KOPT-K1 (cell line): ENCODE measurements at regions not wholly inside any gene's neighbourhood (a gene's known extent, or its start where the extent isn't known, plus 50 kb on each side); places are given as distances from the start of the nearest gene placed in this dataset.

Source experiments
- H3K27ac ChIP-seq: fragments of 200-600 bp; sonication (generic); 2 replicates; pipeline ENCODE4 v1.5.1; 2016; ENCODE audit warnings: antibody characterized with exemption, mild to moderate bottlenecking, low read depth, low read length; ENCODE audit not compliant: poor library complexity, severe bottlenecking
- H3K36me3 ChIP-seq: fragments of 200-600 bp; sonication (generic); 2 replicates; pipeline ENCODE4 v1.5.1; 2017; ENCODE audit warnings: antibody characterized with exemption, mild to moderate bottlenecking, low read length, moderate library complexity; ENCODE audit not compliant: insufficient read depth
- H3K9me3 ChIP-seq: fragments of 200-600 bp; sonication (generic); 2 replicates; pipeline ENCODE4 v1.5.1; 2017; ENCODE audit warnings: antibody characterized with exemption, low read length, mild to moderate bottlenecking; ENCODE audit not compliant: insufficient read depth, poor library complexity, severe bottlenecking

DNA sequence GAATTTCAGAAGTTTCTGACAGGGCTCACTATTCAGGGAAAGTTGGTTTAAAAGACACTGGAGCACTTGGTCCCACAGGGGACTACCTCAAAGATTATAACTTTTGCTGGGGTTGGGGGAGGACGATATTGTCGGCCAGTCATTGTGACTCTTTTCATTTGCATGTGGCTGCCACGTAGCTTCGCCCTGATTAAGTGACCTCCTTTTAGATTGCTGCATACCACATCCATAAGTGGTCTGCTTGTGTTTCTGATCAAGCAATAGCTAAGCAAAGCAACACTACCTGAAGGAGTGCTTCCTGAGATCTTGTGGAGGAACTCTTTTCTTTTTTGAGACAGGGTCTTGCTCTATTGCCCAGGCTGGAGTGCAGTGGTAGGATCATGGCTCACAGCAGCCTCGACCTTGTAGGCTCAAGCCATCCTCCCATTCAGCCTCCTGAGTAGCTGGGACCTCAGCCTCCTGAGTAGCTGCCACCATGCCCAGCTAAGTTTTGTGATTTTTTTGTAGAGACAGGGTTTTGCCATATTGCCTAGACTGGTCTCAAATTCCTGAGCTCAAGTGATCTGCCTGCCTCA, 691.3 kb downstream of the EPM2A start:
- Histone ChIP-seq H3K9me3 (no peaks in the 10 kb centered on the region), H3K27ac (no peak overlapping the region), H3K36me3 (no peaks in the 10 kb centered on the region)

DNA sequence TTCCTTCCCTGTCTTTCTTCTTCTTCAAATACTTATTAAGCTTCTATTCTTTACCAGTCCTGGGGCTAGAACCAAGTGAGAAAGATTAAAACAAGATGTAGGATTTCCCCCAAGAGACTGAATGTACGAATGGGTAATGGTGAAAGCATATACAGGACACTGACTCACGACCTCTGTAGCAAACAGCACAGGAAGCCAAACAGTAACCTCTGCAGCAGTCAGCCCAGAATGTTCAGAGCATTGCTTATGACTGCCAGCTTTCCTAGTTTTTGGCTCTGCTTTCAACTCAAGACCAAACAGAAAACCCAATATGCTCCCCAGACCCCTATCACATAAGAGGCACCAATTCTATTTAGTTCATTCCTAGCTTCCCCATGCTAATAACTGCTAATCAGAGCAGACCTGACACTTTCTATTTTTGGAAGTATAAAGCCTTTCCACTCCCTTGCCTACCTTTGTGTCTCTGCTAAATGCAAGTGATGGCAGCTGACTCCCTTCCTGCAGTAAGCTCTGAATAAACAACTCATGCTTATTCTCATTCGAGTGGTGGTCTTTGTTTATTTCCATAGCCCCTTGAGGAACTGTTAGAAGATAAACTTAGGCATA, 690.6 kb downstream of the EPM2A start:
- Histone ChIP-seq H3K36me3 (no peaks in the 10 kb centered on the region), H3K27ac (no peak overlapping the region)

DNA sequence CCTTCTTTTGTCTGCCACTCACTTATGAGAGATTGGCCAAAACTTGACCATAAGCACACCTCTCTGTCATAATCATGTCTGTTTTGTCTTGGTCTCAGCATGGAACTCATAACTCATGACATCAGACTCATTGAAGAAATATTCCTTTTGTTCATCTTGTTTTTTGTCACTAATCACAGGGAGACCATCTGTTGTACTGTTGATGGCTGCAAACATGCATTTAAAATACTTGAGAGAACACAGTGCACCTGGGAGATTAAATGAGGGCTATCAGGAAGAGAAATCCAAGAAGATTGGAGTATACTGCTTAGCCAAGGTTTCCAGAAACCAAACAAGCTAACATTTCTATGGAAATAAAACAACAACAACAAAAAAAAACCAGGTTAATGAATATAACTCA, 689.7 kb downstream of the EPM2A start:
- Histone ChIP-seq H3K27ac (no peak overlapping the region), H3K9me3 (no peaks in the 10 kb centered on the region), H3K36me3 (no peaks in the 10 kb centered on the region)

More for the DNA sequence above, 690.6 kb downstream of the EPM2A start:
- no peaks in the 10 kb centered on the region for H3K9me3 ChIP-seq

DNA sequence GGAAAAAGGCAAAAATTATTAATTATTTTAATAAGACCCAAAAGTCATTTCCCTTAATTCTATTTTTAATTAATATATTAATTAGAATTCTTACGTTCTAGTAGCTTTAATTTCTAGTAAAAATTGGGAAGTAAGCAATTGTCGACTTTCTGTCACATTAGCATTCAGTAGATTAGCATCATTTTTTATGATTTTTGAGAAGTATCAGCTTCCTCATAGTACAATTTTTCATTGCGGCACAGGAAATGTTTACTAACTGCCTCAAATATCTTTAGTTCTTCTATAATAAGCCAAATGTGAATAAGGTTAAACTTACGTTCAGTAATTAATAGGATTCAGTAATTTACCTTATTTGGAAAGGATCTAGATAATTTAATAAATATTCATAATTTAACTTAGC, 687.4 kb downstream of the EPM2A start:
- Histone ChIP-seq H3K36me3 (no peaks in the 10 kb centered on the region), H3K27ac (no peak overlapping the region), H3K9me3 (no peaks in the 10 kb centered on the region)

DNA sequence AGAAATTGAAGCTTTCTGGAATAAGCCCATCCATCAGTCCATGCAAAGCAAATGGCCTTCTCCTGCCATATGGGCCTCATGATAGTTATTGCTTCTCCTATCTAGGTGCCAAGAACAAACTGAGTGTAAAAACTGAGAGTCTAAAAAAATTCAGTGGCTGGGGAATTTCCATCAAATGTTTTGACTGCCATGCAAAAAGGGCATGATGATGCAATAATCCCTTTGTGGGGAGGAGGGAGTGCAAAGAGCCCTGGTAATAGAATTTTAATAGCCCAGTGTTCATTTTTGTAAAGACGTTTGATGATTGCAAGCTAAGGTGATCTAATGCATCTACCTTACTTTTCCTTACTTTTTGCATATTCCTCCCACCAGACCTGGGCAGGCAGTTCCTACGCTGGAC, 683.7 kb downstream of the EPM2A start:
- no peaks in the 10 kb centered on the region for H3K36me3 ChIP-seq
- H3K9me3 ChIP-seq: no peaks in the 10 kb centered on the region
- H3K27ac ChIP-seq: no peak overlapping the region

DNA sequence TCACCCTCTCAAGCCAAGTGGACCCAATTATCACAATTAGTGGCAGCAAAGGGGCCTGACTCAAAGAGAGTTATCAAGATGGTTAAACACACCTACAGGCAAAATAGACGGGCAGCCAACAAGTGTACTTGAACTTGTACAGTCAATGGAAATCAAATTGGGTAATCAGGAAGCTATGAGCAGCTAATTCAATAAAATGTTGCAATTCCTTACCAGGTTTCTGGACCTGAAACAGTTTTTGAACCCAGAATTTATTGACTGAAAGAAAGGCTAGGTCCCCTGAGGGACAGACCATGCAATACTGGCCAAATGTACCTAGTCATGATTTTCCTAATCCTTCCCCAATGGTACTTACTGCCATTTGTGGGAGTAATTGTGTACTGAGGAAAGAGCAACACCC, 679.8 kb downstream of the EPM2A start:
- no peaks in the 10 kb centered on the region for H3K9me3 ChIP-seq
- no peaks in the 10 kb centered on the region for H3K36me3 ChIP-seq
- no peak overlapping the region for H3K27ac ChIP-seq

DNA sequence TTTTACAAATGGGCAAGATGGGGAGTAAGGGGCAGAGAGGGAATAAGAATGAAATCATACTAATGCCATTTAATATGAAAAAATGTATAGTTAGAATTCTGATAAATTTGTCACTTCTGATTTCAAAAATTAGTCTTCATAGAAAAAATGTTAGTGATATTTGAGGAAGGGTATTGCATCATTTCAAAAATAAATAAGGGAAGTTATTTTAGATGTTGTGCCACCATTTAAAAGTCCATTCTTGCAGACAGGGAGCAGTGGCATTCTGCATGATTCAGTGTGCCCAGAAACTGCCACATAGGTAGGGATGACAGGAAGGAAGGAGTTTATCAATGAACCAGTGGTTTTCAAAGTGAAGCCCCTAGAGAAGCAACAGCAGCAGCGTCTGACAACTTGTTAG, 674.6 kb downstream of the EPM2A start:
- no peaks in the 10 kb centered on the region for H3K36me3 ChIP-seq
- no peaks in the 10 kb centered on the region for H3K9me3 ChIP-seq
- no peak overlapping the region for H3K27ac ChIP-seq

DNA sequence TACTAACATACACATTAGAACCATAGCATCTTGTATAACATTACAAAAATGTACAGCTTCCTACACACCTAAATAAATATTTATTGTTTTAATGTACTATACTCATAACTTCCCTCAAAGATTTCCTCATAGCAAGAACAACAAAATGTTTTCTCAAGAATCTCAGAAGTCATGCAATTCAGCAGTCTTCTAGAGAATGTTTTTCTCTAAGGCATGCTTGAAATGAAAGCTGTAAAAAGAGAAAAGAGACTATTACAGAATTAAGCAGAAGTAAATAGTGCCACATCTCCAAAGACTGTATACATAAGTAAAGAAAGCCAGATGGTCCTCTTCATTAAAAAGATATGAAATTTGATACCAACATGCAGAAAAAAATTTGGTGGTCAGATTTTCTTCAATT, 672.2 kb downstream of the EPM2A start:
- H3K36me3 ChIP-seq: no peaks in the 10 kb centered on the region
- no peaks in the 10 kb centered on the region for H3K9me3 ChIP-seq
- H3K27ac ChIP-seq: no peak overlapping the region

DNA sequence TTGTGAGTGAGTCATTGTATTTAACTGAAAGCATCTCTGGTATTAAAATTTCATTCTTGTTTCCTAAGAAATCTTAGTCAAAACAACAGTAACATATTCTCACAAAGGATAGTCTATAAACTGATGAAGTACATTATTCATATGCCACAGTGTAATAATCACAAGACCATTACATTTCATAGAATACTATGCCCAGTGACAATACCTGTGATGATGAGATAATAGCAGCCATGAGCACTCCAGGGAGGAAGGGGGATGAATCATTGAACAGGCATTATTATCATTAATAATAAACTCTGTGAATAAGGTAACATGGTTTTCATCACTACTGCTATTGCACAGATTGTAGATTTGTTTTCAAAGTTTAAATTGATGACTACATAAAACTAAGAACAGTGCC, 667.9 kb downstream of the EPM2A start:
- Histone ChIP-seq H3K36me3 (no peaks in the 10 kb centered on the region), H3K27ac (no peak overlapping the region), H3K9me3 (no peaks in the 10 kb centered on the region)

DNA sequence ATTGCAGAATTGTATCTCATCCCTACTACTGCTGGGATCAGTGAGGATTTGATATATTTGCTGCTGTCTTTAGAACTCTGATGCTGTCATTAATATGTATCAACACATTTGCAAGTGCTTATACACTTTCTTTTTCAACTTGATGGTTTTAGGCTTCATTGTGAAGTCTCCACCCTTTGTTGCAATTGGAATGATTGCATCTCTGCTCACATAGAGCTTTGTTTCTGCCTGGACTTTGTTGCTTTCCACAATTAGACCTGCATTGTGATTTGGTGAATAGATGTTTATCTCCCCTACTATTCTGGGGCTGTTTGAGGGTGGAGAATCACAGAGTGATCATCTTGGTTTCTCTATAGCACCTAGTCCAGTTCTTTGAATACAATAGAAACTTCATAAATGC, 666.7 kb downstream of the EPM2A start:
- no peaks in the 10 kb centered on the region for H3K9me3 ChIP-seq
- no peaks in the 10 kb centered on the region for H3K36me3 ChIP-seq

DNA sequence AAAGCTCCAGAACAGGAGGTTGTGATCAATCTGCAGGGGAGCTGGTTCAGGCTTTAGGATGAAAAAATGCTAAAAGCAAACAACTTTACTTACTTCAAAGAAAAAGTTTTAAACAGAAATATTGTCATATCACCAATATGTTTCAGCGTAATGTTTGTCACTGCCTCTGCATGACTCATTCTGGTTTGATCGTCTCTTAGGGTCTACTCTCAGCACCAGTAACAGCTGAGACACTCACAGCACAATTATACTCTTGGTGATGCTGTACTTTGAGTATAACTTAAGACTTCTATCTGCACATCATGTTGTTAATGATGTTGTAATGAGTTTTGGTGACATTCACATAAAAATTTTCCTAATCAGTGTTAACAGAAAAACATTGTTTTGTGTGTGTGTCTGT, 665.4 kb downstream of the EPM2A start:
- no peaks in the 10 kb centered on the region for H3K9me3 ChIP-seq
- H3K27ac ChIP-seq: no peak overlapping the region
- no peaks in the 10 kb centered on the region for H3K36me3 ChIP-seq

More for the DNA sequence above, 666.7 kb downstream of the EPM2A start:
- H3K27ac ChIP-seq: no peak overlapping the region

DNA sequence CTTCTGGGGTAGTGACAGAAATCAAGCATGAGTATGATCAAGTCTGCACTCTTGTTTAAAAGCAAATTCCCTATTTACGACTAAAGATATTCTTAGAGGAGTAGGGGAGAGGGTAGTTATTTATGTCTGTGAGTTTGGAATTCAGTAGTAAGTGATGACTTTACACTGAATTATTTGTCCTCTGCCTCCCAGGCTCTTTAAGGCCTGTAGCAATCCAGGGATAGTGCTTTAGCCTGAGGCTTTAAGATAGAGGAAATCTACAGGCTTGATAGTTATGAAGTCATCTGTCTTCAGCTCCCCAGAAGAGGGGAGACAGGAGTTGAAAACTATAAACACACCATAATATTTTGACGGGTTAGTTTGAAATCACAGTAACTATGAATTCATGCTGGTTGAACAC, 664.5 kb downstream of the EPM2A start:
- Histone ChIP-seq H3K36me3 (no peaks in the 10 kb centered on the region), H3K9me3 (no peaks in the 10 kb centered on the region), H3K27ac (no peak overlapping the region)

DNA sequence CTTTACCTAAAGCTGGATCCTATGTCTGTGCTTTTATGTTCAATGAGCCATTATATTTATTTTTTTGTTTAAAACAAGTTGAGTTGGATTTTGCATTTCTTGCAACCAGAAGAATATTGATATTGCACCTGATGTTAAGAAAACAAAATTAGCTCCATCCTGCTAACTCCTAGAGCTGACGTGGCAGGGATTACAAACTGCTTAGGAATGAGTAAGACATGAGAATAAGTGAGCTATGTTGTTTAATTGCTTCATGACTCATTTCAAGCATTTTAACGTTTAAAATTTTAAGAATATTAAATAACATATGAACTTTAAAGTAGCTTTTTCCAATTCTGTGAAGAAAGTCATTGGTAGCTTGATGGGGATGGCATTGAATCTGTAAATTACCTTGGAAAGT, 663.5 kb downstream of the EPM2A start:
- H3K9me3 ChIP-seq: no peaks in the 10 kb centered on the region
- no peak overlapping the region for H3K27ac ChIP-seq
- H3K36me3 ChIP-seq: no peaks in the 10 kb centered on the region

DNA sequence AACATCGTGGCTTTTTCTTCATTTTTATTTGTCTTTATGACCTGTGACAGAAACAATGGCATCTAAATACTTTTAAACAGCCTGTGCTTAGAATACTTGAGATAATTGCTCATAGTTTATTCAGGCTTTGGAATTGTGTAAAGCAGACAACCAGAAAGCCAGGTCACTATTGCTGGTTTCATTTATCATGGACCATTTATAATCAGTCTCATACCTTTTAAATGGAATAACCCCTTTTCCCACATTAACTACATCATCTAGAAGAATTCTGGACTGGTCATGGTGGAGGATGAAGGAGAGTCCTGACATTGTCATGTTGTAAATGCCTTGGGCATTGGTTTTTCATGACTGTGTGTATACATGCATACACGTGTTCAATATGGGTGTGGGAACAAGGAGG, 661.5 kb downstream of the EPM2A start:
- Histone ChIP-seq H3K9me3 (no peaks in the 10 kb centered on the region), H3K27ac (no peak overlapping the region), H3K36me3 (no peaks in the 10 kb centered on the region)

DNA sequence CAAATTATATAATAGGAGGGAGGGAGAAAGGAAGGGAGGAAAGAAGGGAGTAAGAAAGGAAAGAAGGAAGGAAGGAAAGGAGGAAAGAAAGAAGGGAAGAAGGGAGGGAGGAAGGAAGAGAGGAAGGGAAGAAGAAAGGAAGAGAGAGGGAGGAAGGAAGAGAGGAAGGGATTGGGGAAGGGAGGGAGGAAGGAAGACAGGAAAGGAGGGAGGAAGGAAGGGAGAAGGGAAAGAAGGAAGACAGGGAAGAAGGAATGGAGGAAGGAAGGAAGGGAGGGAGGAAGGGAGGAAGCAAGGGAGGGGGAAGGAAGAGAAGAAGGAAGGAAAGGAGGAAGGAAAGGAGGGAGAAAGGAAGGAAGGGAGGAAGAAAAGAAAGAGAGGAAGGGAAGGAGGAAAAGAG, 660.5 kb downstream of the EPM2A start:
- H3K36me3 ChIP-seq: no peaks in the 10 kb centered on the region
- no peak overlapping the region for H3K27ac ChIP-seq
- no peaks in the 10 kb centered on the region for H3K9me3 ChIP-seq

DNA sequence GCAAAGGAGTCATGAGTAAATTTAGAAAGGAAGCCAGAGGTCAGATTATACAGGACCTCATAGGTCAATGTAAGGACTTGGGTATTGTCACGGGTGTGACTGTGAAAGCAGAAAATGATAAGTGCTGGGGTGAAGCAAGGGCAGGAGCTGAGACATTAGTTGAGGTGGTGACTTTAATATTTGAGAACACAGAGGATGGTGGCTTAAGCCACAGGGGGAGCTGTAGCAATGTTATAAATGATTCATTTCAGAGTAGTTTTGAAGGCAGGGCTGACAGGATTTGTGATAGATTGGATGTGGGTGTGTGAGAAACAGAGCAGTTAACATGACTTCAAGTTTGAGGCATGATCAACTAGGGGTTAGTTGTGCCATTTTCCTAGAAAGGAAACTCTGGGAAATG, 659.9 kb downstream of the EPM2A start:
- Histone ChIP-seq H3K36me3 (no peaks in the 10 kb centered on the region), H3K27ac (no peak overlapping the region), H3K9me3 (no peaks in the 10 kb centered on the region)
